Sigmoid colon (tissue), 6 donors: ENCODE measurements at regions not wholly inside any gene's neighbourhood (a gene's known extent, or its start where the extent isn't known, plus 50 kb on each side); places are given as distances from the start of the nearest gene placed in this dataset.

Source experiments
- DNase-seq: peaks from one replicate; pipeline ENCODE4 v3.0.0-alpha.2; 2019
- H3K27ac ChIP-seq, 4 donors: fragments of 200-600 bp; sonication (generic); one replicate each; pipeline ENCODE4 v1.5.1; 2016 to 2019; ENCODE audit warnings: mild to moderate bottlenecking in 1 of 4
- H3K27me3 ChIP-seq, 3 donors: fragments of 200-600 bp; sonication (generic); one replicate each; pipeline ENCODE4 v1.5.1; 2019; ENCODE audit warnings: mild to moderate bottlenecking in 1 of 3
- H3K36me3 ChIP-seq, 4 donors: fragments of 200-600 bp; sonication (generic); one replicate each; pipeline ENCODE4 v1.5.1; 2016 to 2019
- H3K4me1 ChIP-seq, 4 donors: fragments of 200-600 bp; sonication (generic); one replicate each; pipeline ENCODE4 v1.5.1; 2017 to 2019
- H3K4me3 ChIP-seq, 4 donors: fragments of 200-600 bp; sonication (generic); one replicate each; pipeline ENCODE4 v1.5.1; 2017 to 2019; ENCODE audit warnings: mild to moderate bottlenecking in 2 of 4, moderate library complexity in 1 of 4
- H3K9me3 ChIP-seq, 4 donors: fragments of 200-600 bp in 3 of 4; sonication (generic) in 3 of 4; one replicate each; pipeline versions ENCODE4 v1.5.1 to v1.6.1; 2013 to 2019
- EP300 ChIP-seq, 4 donors: sonication (generic); formaldehyde crosslinking; IDR thresholded peaks; one replicate each; pipeline ENCODE4 v1.6.1; 2017; ENCODE audit warnings: antibody characterized with exemption in 4 of 4
- POLR2A ChIP-seq, 2 donors: fragments of 450-650 bp; IDR thresholded peaks; one replicate each; pipeline ENCODE4 v1.6.1; 2016; ENCODE audit warnings: antibody characterized with exemption in 2 of 2, mild to moderate bottlenecking in 2 of 2, moderate library complexity in 2 of 2
- POLR2AphosphoS5 ChIP-seq, 4 donors: sonication (generic); formaldehyde crosslinking; IDR thresholded peaks; one replicate each; pipeline ENCODE4 v1.6.1; 2017; ENCODE audit warnings: antibody characterized with exemption in 4 of 4
- WGBS, 2 donors: extraction: QIAGEN DNeasy Blood & Tissue Kit; methylation state at CpG; one replicate each; pipeline ENCODE4 v1.1.7; 2013; 5-methylcytosine and 5-hydroxymethylcytosine counted together
- intact Hi-C: fragments of 100-400 bp; cut with DNase I; formaldehyde crosslinking; loops from one replicate; pipeline ENCODE4 v1.15.1; 2023
- small RNA-seq, 3 donors: library from RNA; depleted of rRNA; stranded (forward); fragments of <200 nt; gene quantifications; one replicate each; pipeline ENCODE3, GENCODE V24; 2016
- TF ChIP-seq, protein P1 (sequence below), 4 experiments: fragments of 450-650 bp in 3 of 4; fragments of 200-600 bp in 1 of 4; IDR thresholded peaks; one replicate each; pipeline ENCODE4 v1.5.1; 2016 to 2019; ENCODE audit warnings: antibody characterized with exemption in 4 of 4, mild to moderate bottlenecking in 3 of 4, moderate library complexity in 2 of 4
- donor health status: healthy with polysubstance abuse.
- donor health status: healthy.

DNA sequence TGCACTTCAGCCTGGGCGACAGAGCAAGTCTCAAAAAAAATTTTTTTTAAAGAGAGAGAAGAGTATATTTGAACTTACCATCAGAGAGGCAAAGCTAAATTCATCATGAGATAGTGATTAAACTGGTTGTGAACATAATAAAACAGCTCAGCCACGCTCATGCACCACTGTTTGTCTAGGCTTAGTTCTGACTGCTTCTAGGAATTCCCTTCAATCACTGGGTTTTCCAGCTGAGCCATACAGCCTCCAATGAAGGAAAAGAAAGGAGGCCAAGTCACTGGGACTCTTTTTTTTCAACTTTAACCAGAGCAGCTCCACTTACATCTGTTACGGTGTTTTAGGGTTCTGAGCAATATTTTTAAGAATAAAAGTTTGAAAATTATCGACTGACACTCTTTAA lies 50.4 kb upstream of the HNRNPU start:
- Histone ChIP-seq H3K36me3 (no peaks in the 10 kb centered on the region), H3K9me3 (no peaks in the 10 kb centered on the region), H3K4me3 (no peak overlapping the region), H3K27ac (no peak overlapping the region), H3K27me3 (no peaks in the 10 kb centered on the region), H3K4me1 (peaks cover 0 to 9% (median 7%) of the 10 kb centered on the region in 4 donors)
- 88 to 92% methylated on average over 4 of the region's 4 CpGs for WGBS, 2 donors
- no peak for DNase-seq
- intact Hi-C loops = loop anchor here (5.0 kb wide), 2 partner anchors 47 to 53 kb away; a partner anchor contains a TSS
- TF ChIP-seq, protein P1, sequence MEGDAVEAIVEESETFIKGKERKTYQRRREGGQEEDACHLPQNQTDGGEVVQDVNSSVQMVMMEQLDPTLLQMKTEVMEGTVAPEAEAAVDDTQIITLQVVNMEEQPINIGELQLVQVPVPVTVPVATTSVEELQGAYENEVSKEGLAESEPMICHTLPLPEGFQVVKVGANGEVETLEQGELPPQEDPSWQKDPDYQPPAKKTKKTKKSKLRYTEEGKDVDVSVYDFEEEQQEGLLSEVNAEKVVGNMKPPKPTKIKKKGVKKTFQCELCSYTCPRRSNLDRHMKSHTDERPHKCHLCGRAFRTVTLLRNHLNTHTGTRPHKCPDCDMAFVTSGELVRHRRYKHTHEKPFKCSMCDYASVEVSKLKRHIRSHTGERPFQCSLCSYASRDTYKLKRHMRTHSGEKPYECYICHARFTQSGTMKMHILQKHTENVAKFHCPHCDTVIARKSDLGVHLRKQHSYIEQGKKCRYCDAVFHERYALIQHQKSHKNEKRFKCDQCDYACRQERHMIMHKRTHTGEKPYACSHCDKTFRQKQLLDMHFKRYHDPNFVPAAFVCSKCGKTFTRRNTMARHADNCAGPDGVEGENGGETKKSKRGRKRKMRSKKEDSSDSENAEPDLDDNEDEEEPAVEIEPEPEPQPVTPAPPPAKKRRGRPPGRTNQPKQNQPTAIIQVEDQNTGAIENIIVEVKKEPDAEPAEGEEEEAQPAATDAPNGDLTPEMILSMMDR (IDR thresholded peaks at IDR 0.05) = no peak
- TF ChIP-seq EP300 (IDR thresholded peaks at IDR 0.05) = no peak
- no peak for TF ChIP-seq POLR2A (IDR thresholded peaks at IDR 0.05)
- no peak for TF ChIP-seq POLR2AphosphoS5 (IDR thresholded peaks at IDR 0.05)

Small RNAs in the stretch of these regions (small RNA-seq; reads per million reads assigned to genes)
- gene RNU6-1089P = 0 reads per million in 3 donors
- 0 reads per million in 3 donors for gene RNU6-947P
- 0 reads per million in 3 donors for gene RNU6-999P
